Activated T-helper 1 cell treated with Interleukin-2 at 50 U/mL for 16 hours (primary cell): ENCODE measurements at regions not wholly inside any gene's neighbourhood (a gene's known extent, or its start where the extent isn't known, plus 50 kb on each side); places are given as distances from the start of the nearest gene placed in this dataset.
"Not testable (repeated sequence)": the region's sequence is repeated elsewhere in the genome, so short reads cannot be mapped to it uniquely, and the experiment has no call there.

Experiments used
- DNase-seq: peaks from one replicate; pipeline ENCODE4 v3.0.0-alpha.2; 2020; ENCODE audit warnings: low read depth

GRCh38 chr13:99777873-99778272, 193.7 kb downstream of the ZIC5 start:
- DNase-seq = no peak

- no peak for DNase-seq
Measured at GRCh38 chr13:99774644-99775043, 196.9 kb downstream of the ZIC5 start.

- DNase-seq = no peak
Measured at GRCh38 chr13:99768986-99769385, 202.6 kb downstream of the ZIC5 start.

- no peak for DNase-seq
Measured at GRCh38 chr13:99766641-99767045, 204.9 kb downstream of the ZIC5 start.

GRCh38 chr13:99765869-99766268, 205.7 kb downstream of the ZIC5 start:
- no peak for DNase-seq

GRCh38 chr13:99760456-99760855, 211.1 kb downstream of the ZIC5 start:
- no peak for DNase-seq

- no peak for DNase-seq
Measured at GRCh38 chr13:99759163-99759552, 212.4 kb downstream of the ZIC5 start.

- no peak for DNase-seq
Measured at GRCh38 chr13:99758460-99759162, 213.0 kb downstream of the ZIC5 start.

GRCh38 chr13:99757756-99758459, 213.7 kb downstream of the ZIC5 start:
- DNase-seq = no peak

- no peak for DNase-seq
Measured at GRCh38 chr13:99756281-99756680, 215.3 kb downstream of the ZIC5 start.

- not testable (repeated sequence) for DNase-seq
Measured at GRCh38 chr13:99754750-99755149, 216.8 kb downstream of the ZIC5 start.

- no peak for DNase-seq
Measured at GRCh38 chr13:99752373-99752772, 219.2 kb downstream of the ZIC5 start.

GRCh38 chr13:99751517-99752199, 219.9 kb downstream of the ZIC5 start:
- DNase-seq = no peak

- DNase-seq = no peak
Measured at GRCh38 chr13:99750951-99751350, 220.6 kb downstream of the ZIC5 start.

GRCh38 chr13:99749271-99750019, 222.1 kb downstream of the ZIC5 start:
- DNase-seq = no peak

- no peak for DNase-seq
Measured at GRCh38 chr13:99747403-99747710, 224.2 kb downstream of the ZIC5 start.

- no peak for DNase-seq
Measured at GRCh38 chr13:99746637-99747402, 224.7 kb downstream of the ZIC5 start.

- DNase-seq = no peak
Measured at GRCh38 chr13:99743094-99743493, 228.5 kb downstream of the ZIC5 start.

- DNase-seq = no peak
Measured at GRCh38 chr13:99741960-99742359, 229.6 kb downstream of the ZIC5 start.

- DNase-seq = no peak
Measured at GRCh38 chr13:99740251-99740979, 231.2 kb downstream of the ZIC5 start.

- no peak for DNase-seq
Measured at GRCh38 chr13:99738626-99739025, 232.9 kb downstream of the ZIC5 start.
